Endothelial cell of hepatic sinusoid (primary cell): ENCODE measurements at regions not wholly inside any gene's neighbourhood (a gene's known extent, or its start where the extent isn't known, plus 50 kb on each side); places are given as distances from the start of the nearest gene placed in this dataset.

Experiments used
- in situ Hi-C: cut with HindIII; loops from 2 replicates; pipeline ENCODE4 v1.10.0; 2017; ENCODE audit warnings: low sequenced_read_pairs

GRCh38 chr6:20312606-20313005, 89.1 kb upstream of the E2F3 start:
- in situ Hi-C loops = loop anchor here (5.0 kb wide), 1 partner anchor 55 kb away; no protein-coding TSS in a partner anchor

GRCh38 chr6:20313051-20313450, 88.6 kb upstream of the E2F3 start:
- in situ Hi-C loops = loop anchor here (5.0 kb wide), 1 partner anchor 56 kb away; no protein-coding TSS in a partner anchor

DNA sequence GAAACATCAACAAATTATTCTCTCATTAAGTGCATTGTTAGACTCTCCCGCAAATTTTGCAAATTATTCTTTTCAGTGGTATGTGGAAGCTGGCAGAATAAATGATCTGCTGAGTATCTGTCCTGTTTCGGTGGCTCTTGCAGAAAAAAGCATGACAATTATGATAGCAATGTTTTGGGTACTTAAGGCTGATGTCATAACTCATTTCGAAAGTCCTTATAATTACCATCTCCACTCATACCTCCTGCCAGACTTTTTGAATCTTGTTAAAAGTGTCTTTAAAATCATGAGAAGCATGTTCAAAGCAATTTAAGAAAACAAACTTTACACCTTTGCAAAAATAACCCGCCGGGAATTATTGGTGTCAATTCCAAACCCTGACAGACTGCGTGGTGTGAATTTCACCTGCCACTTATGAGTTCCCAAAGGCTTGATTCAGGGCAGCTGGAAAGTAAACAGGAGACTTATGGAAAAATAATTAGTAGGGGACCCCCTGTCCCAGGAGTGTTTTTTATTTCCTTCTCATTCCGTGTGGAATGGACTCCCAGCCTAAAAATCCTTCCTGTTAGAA, 87.6 kb upstream of the E2F3 start:
- in situ Hi-C loops = loop anchor here (5.0 kb wide), 1 partner anchor 57 kb away; no protein-coding TSS in a partner anchor

DNA sequence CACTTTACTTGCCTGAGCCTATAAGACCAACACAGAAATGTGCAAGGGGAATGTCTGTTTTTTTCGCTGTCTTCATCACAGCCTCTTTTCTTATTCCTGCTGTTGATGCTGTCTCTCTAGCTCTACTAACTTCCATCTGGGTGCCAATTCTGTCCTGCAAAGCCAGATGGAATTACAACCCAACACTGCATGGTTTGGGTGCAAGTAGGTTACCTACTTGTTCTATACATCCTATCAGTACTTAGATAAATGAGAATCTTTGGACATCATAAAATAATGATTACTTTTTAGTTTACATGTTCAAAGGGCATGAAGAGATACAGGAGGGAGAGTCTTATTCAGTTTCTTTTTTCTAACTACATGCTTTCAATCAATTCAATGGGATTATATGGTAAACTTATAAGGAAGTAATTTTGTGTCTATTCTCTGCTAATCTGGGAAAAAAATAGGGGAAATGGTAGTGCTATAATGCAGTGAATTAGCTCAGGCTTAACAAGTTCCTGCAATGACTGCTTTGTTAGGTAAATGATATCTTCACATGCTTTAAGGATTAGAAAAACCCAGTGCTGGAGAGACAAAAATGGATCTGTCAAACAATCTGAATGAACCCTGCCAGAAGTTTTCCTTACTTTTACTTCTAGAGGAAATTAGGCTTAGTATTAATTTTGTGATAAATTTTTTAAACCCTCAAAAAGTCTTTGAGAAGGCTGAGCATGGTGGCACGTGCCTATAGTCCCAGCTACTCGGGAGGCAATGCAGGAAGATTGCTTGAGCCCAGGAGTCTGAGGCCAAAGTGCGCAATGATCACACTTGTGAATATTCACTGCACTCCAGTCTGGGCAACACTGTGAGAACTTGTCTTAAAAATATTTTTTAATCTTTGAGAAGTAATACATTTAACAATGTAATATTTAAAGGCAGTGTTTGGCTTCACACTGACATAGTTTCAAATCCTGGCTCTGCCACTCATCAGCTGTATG, 86.5 kb upstream of the E2F3 start:
- in situ Hi-C loops = loop anchor here (5.0 kb wide), 1 partner anchor 58 kb away; no protein-coding TSS in a partner anchor

DNA sequence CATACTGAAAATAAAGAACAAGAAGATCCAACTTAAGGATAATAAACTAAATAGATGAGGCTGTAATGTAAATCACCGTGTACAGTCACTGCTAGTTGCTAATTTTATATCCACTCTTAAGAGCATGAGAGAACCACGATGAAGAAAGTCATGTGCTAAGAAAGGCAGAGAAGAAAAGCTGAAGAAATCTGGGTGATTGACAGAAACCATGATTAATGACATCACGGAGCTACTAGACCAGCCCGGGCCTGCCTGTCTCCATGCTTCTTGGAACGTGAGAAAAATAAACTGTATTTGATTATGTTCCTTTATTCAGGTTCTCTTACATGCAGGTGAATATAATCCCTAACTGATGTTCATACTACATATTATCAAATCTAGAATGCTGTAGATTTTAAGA, 84.2 kb upstream of the E2F3 start:
- in situ Hi-C loops = no loop called here

GRCh38 chr6:20318851-20319387, 82.8 kb upstream of the E2F3 start:
- in situ Hi-C loops = no loop called here

- in situ Hi-C loops = no loop called here
Measured at GRCh38 chr6:20319520-20320357, 81.9 kb upstream of the E2F3 start.

DNA sequence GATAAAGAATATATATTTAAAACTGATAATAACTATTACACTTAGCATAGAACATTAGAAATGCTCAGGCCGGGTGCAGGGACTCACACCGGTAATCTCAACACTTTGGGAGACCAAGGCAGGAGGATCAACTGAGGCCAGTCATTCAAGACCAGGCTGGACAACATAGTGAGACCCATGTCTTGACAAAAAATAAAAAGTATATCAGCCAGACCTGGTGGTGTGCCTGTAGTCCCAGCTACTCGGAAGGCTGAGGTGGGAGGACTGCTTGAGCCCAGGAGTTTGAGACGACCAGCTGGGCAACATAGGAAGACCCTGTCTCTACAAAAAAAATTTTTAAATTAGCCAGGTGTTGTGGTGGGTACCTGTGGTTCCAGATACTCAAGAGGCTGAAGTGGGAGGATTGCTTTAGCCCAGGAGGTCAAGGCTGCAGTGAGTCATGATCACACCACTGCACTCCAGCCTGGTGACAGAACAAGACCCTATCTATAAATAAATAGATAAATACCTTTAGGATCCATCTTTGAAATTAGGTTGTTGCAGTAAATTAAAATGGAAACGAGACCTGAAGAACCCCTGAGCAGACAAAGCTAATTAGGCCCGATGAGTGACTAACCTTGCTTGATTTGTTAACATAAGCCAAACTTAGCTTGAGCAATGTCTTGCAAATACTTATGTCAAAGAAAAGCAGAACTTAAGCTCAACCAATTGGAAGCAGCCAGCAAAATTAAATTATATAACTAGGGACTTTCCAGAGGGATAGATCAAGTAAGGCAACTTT, 75.8 kb upstream of the E2F3 start:
- in situ Hi-C loops = loop anchor here (5.0 kb wide), 1 partner anchor 51 kb away; no protein-coding TSS in a partner anchor

GRCh38 chr6:20326422-20326728, 75.3 kb upstream of the E2F3 start:
- in situ Hi-C loops = loop anchor here (5.0 kb wide), 1 partner anchor 51 kb away; no protein-coding TSS in a partner anchor

GRCh38 chr6:20327141-20327540, 74.5 kb upstream of the E2F3 start:
- in situ Hi-C loops = loop anchor here (5.0 kb wide), 1 partner anchor 50 kb away; no protein-coding TSS in a partner anchor

GRCh38 chr6:20328266-20328923, 73.3 kb upstream of the E2F3 start:
- in situ Hi-C loops = loop anchor here (5.0 kb wide), 1 partner anchor 49 kb away; no protein-coding TSS in a partner anchor

GRCh38 chr6:20328924-20329300, 72.8 kb upstream of the E2F3 start:
- in situ Hi-C loops = loop anchor here (5.0 kb wide), 1 partner anchor 48 kb away; no protein-coding TSS in a partner anchor

GRCh38 chr6:20331042-20331441, 70.6 kb upstream of the E2F3 start:
- in situ Hi-C loops = no loop called here

DNA sequence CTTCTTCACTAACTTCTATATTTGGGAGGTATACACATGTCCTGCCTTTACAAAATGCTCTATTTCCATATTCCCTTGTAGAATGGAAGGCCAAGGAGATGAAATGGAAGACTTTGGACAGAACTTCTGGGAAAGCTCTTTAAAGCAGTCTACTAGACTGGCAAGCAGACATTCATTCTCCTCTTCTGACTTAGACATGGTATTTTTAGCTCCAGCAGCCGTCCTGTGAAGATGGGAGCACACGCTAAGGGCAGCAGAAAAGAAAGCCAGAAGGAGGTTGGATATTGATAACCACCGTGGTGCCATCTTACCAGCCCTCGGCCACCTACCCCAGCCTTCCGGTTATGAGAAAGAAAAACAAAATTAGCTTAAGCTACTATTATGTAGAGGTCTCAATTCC, 70.1 kb upstream of the E2F3 start:
- in situ Hi-C loops = no loop called here

- in situ Hi-C loops = no loop called here
Measured at GRCh38 chr6:20332441-20333006, 69.2 kb upstream of the E2F3 start.

- in situ Hi-C loops = no loop called here
Measured at GRCh38 chr6:20333721-20334269, 67.9 kb upstream of the E2F3 start.

- in situ Hi-C loops = no loop called here
Measured at GRCh38 chr6:20334334-20334733, 67.3 kb upstream of the E2F3 start.

- in situ Hi-C loops = no loop called here
Measured at GRCh38 chr6:20334962-20335361, 66.7 kb upstream of the E2F3 start.

DNA sequence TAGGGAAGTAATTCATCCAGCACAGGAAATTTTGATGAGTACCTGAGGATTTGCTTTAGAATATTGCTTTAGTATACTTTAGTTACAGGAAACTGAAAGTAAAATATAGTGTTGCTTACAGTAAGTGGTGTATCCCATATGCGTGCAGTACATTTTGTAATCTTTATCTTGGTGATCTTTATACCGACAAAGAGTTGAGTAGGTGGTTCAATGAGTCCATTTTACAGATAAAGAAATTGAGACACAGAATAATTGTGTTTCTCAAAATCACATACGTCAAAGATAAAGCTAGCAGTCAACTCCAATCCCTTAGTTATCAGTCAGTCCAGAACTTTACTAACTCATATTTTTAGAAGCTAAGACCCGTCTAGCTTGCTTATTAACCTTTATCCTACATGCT, 65.8 kb upstream of the E2F3 start:
- in situ Hi-C loops = no loop called here
